Amniotic epithelial cell (primary cell): ENCODE measurements at regions not wholly inside any gene's neighbourhood (a gene's known extent, or its start where the extent isn't known, plus 50 kb on each side); places are given as distances from the start of the nearest gene placed in this dataset.

Experiments
- DNase-seq: peaks from one replicate; pipeline ENCODE4 v3.0.0-alpha.2; 2010; ENCODE audit warnings: low read depth

DNA sequence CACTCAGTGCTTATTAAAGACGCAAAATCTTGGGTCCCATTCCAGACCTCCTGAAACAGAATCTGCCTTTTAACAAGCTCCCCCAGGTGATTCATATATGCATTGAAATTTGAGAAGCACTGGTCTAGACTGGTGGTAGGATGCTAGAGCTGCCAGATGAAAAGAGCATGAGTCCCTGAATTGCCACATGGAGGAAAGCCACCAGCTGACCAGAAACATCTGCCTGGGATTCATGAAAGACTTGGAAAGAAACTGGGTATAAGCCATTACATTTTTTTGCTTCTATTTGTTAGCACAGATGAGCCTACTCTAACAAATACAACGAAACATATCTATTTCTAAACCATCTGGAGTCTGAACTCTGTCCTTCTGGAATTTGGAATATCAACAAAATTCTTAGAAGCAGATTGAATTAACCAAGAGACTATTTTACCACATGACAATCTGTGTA lies 228.9 kb downstream of the RBM43 start:
- no peak for DNase-seq

DNA sequence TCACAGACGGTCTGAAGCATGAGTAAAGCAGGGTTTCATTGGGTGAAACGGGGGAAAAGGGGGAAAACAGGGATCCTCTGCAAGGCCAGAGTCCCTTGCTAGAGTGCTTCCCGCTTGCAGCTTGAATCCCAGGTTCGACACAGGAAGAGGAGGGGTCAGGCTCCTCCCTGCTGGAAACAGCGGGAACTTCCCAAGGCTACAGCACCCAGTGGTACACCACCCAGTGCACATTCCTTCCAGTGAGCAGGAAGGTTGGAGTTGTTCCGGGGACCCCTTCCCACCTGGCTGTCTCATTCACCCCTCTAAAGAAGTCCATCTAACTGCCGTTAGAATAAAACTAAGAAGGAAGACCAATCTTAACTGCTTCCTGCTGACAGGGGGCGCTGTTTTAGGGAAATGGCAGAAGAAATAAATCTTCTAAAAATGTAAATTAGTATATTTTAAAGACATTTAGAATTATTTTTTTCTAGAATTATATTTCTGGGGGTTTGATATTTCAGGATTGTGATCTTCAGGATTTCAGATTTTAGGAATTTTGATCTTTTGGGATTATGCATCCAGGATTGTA lies 230.9 kb downstream of the RBM43 start:
- DNase-seq: no peak

DNA sequence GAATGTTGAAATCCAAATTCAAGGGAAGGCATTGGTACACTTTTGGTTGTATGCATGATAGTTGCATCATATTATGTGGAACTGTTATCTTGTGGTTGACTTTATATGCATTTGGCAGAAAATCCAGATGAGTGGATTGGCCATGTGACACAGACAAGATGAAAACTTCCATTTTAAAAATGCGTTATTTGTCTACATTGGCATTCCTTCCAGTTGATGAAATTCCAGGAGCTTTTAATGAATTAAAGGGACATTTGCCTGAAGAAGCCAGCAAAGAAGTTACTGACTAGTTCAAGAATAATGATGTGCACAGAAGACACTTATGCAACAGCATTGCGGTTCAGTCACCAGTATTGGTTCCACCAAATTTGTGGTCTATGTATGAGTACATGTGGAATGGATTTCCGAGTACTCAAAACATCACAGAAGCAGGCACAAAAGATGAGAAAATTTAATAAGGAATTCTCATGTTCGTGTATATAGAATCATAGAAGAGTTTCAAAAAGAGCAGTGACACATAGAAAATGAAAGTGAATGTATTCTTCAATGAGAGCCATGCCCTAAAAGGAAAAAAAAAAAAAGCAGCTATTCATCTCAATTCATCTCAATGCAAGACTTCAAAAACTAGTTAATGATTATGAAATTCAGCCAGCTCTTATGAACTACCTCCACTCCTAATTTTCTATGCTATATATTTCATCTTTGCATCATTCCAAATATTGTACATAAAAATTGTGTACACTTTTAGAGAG lies 232.1 kb downstream of the RBM43 start:
- DNase-seq: peak; percentile 86

DNA sequence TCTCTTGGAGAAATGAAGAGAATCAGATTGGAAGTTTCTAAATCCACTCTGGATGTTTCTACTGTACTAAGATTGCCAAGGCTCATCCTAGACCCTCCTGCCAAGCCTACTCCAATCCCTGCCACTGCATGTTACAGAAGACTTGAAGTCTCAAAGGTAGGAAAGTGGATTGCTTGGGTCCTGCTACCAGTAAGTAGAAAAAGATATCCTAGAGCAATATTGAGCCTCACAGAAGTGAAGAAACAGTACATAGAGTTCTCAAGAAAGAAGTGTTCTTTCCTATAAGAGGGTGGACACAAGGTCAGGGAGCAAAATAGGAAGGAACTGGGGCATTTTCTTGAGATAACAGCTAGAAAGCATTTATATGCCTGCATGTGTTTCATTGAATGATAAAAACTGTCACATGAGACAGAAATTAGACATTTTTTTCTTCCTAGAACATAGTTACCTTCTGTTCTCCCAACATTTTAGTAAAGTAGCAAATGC lies 232.9 kb downstream of the RBM43 start:
- DNase-seq: peak; percentile 20

DNA sequence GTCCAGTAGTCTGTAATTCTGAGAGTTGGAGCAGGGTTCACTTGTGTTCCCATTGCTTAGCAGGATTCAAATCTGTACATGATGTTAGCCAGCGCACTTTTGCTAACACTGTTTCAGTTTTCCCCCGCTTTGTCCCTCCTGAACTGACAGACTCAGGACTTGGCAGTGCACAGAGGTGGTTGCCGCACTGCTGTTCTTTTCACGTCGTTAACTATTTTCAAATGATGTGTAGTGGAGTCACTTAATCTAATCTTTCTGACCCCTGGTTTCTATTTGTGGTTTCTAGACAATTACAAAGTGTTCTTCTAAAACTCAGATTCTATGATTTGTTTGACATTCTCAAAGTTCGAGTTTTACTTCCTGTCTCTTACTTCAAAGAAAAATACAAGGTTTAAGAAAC lies 234.5 kb downstream of the RBM43 start:
- peak; percentile 21 for DNase-seq

DNA sequence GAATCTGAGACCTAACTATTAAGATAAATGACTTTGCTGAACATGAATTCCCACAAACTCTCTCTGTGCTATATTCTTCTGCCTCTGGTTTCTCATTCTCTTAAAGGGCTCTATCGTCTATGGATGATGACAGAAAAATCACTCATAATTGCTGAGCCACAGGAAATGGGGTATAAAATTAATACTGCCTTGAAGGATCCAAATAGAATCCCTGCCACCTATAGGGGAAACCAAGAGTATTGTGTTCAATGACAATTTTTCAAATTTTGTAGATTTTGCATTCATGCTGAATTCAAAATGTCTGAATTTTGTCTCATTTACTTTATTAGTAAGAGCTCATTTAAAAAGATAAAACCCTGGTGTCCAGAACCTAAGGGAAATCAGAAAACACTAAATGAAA lies 235.8 kb downstream of the RBM43 start:
- no peak for DNase-seq

DNA sequence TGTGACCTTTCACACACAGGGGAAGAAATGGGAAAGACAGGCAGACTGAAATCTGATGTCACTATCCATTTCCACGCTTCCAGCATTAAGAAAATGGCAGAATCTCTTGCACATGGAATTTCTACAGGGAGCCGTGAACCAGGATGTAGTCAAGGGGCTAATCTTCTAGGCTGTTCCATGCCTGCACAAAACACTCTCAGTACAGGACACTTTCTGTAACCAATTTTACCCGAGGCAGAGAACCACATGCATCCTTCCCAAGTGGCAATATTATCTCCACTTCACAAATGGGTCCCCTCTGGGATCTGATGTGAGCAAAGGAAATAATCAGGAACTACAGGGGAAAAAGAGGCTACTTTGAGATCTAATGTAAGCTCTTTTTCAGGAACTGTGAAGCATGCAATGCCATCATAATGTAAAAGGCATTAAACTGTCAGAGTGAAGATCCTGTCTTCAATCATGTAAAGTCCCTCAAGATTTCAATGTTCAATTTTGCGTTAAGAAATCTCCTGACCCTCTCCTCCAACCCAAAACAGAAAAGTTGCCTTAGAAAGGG lies 236.9 kb downstream of the RBM43 start:
- DNase-seq: no peak

DNA sequence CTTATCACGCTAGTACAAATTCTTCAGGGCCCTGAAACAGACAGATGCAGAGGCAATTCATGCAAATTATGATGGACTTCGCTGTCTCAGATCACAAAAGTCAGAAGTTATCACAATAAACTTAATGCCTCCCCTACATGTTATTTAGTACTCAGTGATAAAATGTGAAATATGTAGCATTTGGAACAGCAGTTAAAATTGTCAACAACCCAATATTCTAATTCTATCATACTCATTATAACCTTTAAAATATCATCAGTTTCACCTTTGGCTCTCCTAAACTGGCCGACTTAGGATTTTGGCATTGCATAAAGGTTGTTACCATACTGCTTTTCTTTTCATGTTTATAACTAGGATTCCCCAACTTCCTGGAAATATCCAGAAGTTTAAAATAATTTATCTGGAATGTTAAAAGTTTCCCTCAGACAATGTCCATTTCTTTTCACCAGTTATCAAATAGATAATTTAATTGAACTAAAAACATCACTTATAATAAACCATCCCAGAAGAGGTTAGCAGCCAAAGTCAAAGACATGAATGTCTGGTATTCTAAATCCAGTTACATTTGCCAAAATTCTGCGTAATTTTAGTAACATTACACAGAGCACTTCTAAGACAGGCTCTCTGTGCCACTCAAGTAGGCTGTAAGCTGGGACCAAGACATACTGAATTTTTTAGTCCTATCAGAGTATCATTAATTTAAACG lies 239.8 kb downstream of the RBM43 start:
- no peak for DNase-seq

DNA sequence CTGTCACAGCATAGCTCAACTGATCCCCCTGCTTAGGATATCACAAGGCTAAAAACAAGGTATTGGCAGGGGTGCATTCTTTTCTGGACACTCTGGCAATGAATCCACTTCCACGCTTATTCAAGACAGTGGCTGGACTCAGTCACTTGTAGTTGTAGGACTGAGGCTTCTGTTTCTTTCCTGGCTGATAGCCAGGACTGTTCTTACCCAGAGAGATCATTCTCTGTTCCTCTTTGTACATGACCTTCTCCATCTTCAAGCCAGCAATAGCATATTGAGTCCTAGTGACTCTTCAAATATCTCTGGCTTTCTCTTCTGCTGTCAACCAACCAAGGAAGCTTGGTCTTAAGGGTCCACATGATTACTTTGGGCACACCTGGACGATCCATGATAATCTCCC lies 241.3 kb downstream of the RBM43 start:
- no peak for DNase-seq

DNA sequence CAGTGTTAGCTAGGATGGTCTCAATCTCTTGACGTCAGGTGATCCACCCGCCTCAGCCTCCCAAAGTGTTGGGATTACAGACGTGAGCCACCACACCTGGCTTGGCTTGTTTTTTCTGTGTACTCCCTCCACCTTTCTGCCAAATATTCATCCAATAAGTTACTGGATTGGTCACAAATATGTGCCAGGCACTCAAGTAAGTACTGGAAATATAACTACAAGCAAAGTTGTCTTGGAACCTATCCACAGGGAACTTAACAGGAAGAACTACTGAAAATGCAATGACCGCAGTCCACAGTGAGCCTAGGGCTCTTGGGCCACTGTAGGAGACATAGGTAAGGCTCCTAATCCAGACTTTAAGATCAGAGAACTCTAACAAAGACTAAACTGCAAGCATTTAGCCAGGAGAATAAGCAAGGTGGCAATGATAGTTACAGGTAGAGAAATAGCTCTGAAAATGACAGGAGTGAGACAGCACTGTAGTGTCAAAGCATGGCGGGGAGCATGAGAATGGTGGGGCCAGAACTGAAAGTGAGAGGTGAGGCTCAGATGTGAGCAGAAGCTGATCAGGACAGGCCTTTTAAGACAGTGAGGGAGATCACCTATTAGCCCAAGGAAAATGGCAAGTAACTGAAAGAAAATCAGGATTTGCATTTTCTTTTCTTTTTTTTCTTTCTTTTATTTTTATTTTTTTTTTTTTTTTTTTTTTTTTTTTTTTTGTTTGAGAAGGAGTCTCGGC lies 252.1 kb downstream of the RBM43 start:
- DNase-seq: no peak

DNA sequence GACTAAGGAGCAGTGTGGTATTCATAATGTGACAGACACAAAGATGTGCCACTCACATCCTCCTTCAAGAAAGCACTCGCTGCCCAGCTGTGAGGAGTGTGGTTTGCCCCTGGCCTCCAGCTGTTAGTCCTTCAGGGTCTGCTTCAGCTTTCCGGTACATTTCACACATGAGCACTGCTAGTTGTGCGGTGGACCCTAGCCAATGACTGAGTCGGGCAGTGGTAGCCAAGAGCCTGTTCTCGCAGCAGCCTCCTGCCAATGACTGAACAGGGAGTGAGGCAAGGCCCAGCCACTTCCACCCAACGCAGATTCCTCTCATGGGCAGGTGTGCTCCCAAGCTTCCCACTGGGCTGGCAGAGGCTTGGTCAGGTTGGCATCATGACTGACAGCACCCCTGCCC lies 254.3 kb downstream of the RBM43 start:
- no peak for DNase-seq

DNA sequence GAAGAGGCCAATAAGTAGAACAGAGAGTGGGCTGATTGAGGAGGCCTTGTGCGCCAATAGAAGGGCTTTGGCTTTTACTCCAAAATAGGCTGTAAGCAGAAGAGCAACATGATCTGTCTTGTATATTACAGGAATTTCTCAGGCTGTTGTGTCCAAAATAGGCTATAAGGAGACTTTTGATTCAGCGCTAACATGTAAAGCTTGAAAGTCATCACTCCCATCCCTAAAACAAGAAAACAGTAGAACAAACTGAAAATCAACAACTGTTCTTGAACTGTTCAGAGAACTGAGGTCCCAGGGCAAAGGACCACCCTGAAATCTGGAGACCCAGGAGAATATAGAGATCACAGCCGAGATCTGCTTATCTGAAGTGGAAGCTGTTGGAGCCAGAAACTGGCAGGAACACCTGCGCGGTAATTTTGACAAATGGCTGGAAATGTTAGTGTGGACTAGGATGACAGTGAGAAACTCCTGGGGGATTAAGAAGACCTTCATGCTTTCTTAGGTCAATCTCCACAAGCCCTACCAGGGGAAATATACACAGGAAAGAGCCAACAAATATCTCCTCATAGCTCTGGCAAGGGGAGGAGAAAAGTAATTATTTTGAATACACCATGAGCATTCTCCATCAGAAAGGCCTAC lies 258.6 kb downstream of the RBM43 start:
- DNase-seq: no peak

DNA sequence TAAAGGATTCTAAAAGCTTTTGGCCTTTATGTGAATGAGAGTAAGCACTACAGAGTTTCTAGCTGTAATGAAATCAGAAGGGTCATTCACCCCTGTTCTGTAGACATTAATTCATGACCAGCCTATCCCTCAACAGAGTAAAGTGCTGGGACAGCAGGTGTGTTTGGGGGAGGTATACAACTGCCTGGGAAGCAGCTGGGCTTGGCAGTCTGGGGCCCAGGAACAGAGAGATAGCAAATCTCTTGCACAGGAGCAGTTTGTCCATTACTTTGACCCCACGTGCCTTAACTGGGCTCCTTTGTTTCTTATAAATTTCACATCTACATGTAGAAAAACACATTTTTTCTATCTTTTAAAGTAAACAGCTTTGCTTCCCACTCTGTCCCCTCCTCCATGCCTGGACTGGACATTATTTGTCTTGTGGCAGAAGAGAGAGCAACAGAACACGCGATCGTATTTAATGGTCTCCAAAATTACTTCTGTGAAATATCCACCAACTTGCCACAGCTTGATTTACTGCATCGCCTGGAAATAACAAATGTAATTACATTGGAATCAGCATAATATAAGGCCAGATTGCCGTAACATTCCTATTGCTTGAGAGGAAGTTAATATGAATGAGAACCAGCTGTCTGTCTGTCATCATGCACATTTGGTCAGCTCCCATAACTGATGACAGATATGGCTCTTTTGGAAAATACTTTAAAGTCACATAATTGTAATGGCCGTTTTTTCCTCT lies 263.8 kb downstream of the RBM43 start:
- DNase-seq: no peak

DNA sequence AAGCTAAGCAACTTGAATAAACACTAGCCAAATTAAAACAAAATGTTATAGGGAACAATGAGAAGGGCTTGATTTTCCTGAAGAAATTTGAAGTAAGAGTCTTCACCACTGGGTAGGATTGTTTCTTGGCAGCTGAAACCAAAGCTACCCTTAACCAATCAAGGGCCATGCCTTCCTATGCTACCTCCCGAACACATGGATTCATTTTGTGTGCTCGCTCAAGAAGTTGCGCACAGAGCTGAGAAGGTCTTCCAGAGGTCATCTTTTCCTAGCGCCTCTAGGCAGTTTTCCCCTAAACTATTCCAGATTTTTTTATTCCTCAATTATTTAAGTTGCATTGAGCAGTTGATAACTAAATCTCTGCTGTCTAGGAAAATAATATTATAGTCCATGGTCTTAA lies 264.6 kb downstream of the RBM43 start:
- DNase-seq: no peak

DNA sequence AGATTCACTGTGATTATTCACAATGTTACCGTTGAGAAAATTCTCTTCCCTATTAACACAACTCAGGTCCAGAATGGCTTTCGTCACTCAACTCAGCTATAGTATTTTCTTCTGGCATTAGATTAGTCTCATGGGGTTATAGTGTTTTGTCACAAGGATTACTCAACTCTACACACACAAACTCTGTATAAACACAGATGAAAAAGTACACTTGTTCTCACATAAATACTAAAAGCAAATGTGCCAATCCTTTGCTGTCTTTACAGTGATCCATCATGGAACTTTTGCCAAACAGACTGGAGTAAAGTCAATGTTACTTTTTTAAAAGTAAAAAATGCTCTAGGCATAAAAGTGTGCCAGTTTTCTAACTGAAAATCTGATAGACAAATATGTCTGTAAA lies 267.6 kb downstream of the RBM43 start:
- peak; percentile 14 for DNase-seq

DNA sequence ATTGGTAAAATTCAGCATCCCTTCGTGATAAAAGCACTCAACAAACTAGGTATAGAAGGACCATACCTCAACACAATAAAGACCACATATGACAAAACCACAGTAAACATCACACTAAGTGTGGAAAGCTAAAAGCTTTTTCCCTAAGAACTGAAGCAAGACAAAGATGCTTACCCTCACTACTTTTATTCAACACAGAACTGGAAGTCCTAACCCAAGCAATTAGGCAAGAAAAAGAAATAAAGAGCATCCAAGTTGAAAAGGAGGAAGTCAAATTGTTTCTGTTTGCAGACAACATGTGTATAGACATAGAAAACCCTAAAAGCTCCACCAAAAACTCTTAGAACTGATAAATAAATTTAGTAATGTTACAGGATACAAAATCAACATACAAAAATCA lies 271.7 kb downstream of the RBM43 start:
- DNase-seq: no peak

DNA sequence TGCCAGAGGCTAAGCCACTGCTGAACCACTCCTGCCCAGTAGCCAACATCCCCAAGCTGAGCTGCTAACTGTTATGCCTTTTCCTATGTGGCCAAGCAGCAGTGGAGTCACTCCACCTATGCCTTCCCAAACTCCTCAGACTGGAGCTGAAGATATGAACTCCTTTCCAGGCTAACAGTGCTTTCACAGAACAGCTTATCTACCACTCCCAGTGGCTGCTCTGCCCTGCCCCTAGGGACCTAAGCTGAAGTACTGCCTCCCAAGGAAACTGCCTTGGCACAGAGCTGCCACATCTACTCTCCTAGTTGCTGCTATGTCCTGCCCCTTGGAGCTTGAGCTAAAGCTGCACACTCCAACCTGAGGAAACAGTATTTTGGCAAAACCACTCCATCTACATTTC lies 275.9 kb downstream of the RBM43 start:
- DNase-seq: no peak

DNA sequence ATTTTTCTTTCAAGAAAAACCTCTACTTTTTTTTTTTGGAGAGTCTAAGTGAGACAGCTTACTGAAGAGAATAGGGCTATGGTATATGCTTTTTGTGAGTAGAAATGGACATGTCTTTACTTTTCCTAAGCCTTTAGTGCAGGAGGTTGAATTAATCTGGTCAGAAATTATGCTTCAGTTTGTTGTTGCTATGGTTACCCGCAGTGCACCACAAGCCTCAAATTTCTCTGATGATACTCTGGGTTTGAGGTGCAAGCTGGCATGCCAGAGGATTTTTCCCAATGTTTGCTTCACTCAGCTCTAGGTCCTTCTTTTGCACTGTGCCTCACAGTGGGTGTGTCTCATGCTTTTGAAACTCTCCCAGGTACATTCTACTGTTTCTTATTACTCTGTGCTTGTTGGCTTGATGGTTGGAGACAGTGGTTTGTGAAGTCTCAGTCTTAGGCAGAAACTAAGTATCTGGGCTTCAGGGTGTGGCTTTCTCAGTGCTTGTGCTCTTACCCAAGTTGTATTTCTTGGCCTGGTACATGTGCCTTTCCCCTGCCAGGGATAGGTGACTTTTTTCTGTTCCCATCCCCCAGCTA lies 278.3 kb downstream of the RBM43 start:
- DNase-seq: no peak

DNA sequence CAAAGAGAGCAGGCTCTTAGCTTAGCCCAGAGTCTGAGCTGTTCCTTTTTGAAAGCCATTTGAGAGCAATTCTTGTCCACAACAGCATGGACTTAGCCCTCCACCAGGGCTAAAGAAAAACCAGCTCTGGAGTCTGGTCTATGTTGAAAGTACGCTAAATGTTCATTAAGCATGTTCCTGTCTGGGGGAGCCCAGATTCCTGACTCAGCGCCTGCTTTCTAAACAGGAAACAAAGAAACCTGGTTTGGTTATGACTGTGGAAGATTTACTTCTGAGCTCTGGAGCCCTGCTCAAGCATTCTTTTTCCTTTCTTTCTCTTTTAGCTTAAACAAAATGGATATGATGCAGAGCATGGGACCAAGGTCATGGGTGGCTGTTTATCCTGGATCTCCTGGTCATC lies 279.8 kb downstream of the RBM43 start:
- DNase-seq: peak; percentile 81

DNA sequence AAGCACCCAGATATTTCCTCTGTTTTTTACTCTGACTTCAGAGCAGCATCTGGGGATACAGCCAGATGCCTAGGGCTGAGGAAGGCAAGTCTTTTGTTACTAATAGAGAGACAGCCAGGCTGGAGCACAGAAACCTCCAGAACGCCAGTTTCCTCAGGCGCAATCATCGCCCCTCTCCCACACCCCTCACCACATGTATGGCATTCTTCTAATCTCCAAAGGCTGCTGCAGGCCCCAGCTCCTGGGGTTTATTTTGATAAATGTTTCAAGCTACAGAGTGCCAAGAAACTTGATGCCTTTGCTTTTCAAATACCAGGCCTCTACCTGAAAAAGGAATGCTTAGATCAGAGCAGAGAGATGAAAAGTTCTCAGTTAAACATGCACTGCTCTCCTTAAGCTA lies 283.6 kb downstream of the RBM43 start:
- no peak for DNase-seq

DNA sequence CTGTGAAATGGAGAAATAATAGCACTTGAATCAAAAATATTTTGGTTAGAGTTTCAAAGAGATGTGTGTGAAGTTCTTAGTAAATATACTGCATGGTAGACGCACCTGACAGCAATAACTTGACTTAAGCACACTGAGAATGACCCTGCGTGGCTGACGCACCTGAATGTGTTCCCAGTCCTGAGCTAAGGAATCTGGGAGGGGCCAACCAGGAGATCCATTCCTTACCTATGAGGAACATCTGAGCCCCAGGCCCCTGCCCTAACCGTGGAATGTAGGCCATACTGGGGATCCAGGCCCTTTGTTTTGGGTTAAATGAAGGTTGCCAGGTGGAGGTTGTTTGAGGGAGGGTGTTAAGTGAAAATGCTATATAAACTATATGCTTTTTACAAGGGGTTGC lies 284.4 kb downstream of the RBM43 start:
- no peak for DNase-seq
